Ectodermal cell (in vitro differentiated cells): ENCODE measurements at regions not wholly inside any gene's neighbourhood (a gene's known extent, or its start where the extent isn't known, plus 50 kb on each side); places are given as distances from the start of the nearest gene placed in this dataset.

Experiments
- H3K27ac ChIP-seq: 2 replicates; pipeline ENCODE4 v1.7.0; 2013; ENCODE audit warnings: mild to moderate bottlenecking, low read depth, low read length; ENCODE audit not compliant: insufficient read depth, poor library complexity, severe bottlenecking
- H3K27me3 ChIP-seq: 2 replicates; pipeline ENCODE4 v1.7.0; 2013; ENCODE audit warnings: mild to moderate bottlenecking, low read length; ENCODE audit not compliant: insufficient read depth, control insufficient read depth, poor library complexity, severe bottlenecking
- H3K36me3 ChIP-seq: one replicate; pipeline ENCODE4 v1.7.0; 2013; ENCODE audit warnings: low read length; ENCODE audit not compliant: control insufficient read depth, insufficient read depth
- H3K4me1 ChIP-seq: one replicate; pipeline ENCODE4 v1.7.0; 2013; ENCODE audit warnings: low read length; ENCODE audit not compliant: control insufficient read depth, insufficient read depth
- H3K4me3 ChIP-seq: 2 replicates; pipeline ENCODE4 v1.7.0; 2013; ENCODE audit warnings: low read depth, low read length, control low read depth; ENCODE audit not compliant: insufficient read depth
- H3K9me3 ChIP-seq: 2 replicates; pipeline ENCODE4 v1.7.0; 2013; ENCODE audit warnings: mild to moderate bottlenecking, low read length, moderate library complexity; ENCODE audit not compliant: control insufficient read depth
- WGBS, 2 experiments: methylation state at CpG; one replicate each; pipeline ENCODE4 v1.1.7; 2013; ENCODE audit warnings: missing lambda C conversion rate in 2 of 2; 5-methylcytosine and 5-hydroxymethylcytosine counted together

DNA sequence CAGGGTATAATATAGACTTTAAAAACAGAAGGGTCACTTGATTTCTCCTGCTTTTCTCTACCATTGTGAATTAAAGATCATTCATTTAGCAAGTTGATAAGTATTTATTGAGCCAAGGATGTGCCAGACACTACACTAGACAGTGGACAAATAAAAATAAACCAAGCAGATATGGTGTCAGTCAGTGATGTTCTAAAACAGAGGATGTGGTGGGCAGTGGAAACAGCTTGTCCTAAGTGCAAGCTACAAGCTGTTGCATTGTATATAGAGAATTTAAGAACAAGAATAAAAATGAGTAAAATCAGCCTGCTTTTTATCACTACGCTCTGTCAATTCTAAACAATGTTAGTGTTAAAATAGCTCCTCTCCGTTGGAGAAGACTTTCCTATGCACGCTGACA is 637.3 kb upstream of the GRM7 start:
- no peaks in the 10 kb centered on the region for H3K9me3 ChIP-seq
- 97 to 100% methylated on average over 2 to 3 of the region's 3 CpGs for WGBS, 2 experiments
- H3K4me1 ChIP-seq: no peaks in the 10 kb centered on the region
- no peak overlapping the region for H3K4me3 ChIP-seq
- H3K27ac ChIP-seq: no peak overlapping the region
- no peaks in the 10 kb centered on the region for H3K36me3 ChIP-seq
- H3K27me3 ChIP-seq: no peaks in the 10 kb centered on the region

DNA sequence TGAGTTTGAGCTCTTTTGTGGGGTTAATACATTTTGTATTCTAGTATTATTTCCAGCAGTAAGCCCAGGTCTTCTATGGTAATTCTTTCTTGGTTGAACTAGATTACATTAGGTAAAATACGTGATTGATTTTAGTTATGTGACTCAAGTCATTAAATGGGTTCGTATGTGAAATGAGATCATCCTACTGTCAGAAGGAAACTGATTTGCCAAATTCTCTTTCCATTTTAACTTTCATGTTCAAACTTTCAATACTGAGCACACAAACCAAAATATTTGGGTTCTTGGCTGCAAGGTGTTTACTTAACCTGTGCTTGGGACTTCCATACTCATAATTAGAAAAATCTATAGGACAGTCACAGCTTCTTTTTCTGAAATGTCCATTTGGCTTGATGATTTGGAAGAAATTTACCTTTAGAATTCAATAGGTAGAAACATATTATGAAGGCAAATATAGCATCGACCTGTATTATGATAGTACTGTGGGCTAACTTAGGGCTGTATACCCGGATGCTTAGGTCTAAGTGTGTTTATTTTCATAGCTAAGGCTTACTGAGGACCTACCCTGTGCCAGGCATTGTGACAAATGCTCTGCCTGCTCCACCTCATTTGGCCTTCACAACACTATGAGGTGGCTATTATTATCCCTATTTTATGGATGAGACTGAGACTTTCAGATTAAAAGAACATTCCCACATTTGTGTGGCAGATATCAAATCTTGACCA is 631.8 kb upstream of the GRM7 start:
- Histone ChIP-seq H3K27me3 (no peaks in the 10 kb centered on the region), H3K36me3 (no peaks in the 10 kb centered on the region), H3K9me3 (no peaks in the 10 kb centered on the region), H3K4me3 (no peak overlapping the region), H3K4me1 (no peaks in the 10 kb centered on the region), H3K27ac (no peak overlapping the region)
- WGBS, 2 experiments: 93 to 94% methylated on average over 4 of the region's 4 CpGs

DNA sequence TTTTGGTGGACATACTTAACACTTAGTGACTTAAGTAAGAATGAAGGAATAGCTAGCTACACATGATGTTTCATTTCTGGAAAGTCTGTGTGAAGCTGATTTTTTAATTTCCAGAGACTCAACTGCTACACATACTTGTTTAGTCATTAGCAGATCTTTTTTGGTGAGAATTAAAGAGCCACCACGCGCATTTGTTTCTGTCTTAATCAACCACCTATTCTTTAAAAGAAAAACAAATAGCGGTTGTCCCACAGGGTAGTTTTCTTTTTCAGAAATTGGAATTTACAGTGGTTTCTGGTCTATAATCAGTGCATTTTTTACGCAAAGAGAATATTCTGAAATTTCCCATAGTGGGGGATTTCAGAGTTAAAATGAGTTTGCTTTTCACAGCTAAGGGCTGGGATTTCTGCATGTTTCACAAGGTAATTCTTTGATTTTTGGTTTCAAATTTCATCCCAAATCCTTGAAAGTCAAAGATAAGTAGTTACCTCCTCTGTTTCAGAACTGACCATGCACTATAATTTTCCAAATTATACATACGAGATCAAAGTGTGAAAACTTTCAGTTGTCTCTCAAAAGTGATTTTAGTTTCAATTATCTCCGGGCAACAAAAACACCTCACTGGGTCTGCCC is 631.0 kb upstream of the GRM7 start:
- WGBS, 2 experiments: 86 to 88% methylated on average over 6 of the region's 6 CpGs
- Histone ChIP-seq H3K4me1 (no peaks in the 10 kb centered on the region), H3K27me3 (no peaks in the 10 kb centered on the region), H3K4me3 (no peak overlapping the region), H3K27ac (no peak overlapping the region), H3K9me3 (no peaks in the 10 kb centered on the region), H3K36me3 (no peaks in the 10 kb centered on the region)

DNA sequence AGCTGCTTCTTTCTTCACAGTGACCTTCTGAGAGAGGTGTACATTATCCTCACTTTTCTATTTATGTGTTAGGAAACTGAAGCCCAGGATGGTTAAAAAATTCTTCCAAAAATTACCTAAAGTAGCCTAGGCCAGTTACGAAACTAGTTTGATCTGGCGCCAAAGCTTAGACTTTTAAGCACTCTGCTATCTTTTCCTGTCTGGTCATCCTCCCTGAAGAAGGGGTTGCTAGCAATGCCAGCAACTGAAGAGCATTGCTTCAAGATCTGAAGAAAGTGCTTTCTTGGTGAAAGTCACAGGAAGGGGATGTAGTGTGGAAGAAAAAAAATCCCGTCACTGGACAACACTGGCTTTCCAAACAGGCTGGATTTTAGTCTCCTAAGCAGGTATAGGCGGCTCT is 618.8 kb upstream of the GRM7 start:
- no peak overlapping the region for H3K27ac ChIP-seq
- peaks cover 5% of the 10 kb centered on the region for H3K4me1 ChIP-seq
- H3K36me3 ChIP-seq: no peaks in the 10 kb centered on the region
- 95% methylated on average over 4 of the region's 4 CpGs for WGBS, 2 experiments
- no peaks in the 10 kb centered on the region for H3K27me3 ChIP-seq
- no peaks in the 10 kb centered on the region for H3K9me3 ChIP-seq
- H3K4me3 ChIP-seq: no peak overlapping the region

DNA sequence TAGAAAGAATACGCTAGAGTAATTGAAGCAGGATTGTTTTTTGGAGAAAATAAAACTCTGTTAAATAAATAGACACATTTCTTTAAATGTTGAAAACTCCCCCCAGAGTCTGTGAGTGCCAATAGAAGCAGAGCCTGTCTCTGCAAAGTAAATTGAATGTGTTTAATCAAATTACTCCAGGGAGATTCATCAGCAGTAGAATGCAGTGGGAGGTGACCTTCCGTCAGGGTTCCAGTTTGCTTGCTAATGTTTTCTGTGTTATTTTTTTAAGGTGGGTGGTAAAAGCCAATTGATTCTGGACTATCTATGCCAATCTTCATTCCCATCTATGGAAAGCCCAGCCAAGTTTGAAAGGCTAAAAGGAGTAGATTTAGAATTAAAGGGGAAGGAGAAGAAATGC is 612.4 kb upstream of the GRM7 start:
- H3K27ac ChIP-seq: no peak overlapping the region
- no peaks in the 10 kb centered on the region for H3K36me3 ChIP-seq
- H3K27me3 ChIP-seq: no peaks in the 10 kb centered on the region
- H3K4me1 ChIP-seq: no peaks in the 10 kb centered on the region
- no peaks in the 10 kb centered on the region for H3K9me3 ChIP-seq
- WGBS, 2 experiments: 0% methylated on average over 1 of the region's 2 CpGs
- H3K4me3 ChIP-seq: no peak overlapping the region

DNA sequence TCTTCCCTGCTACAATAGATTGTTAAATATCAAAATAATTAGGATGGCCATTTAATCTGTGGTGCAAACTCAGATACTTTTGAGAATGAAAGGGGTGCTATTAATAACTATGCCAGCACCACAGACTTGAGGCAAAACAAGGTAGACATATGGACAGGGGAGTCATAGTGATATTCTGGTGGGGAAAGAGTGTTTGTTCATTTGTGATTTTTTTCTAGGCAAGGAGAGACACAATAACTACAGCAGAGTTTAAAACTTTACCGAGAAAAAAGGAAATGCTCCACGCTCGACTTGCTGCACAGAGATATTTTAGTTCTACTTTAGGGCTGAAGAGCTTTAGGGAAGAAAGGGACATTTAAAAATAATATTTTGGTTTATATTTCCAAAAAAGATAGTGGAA is 611.2 kb upstream of the GRM7 start:
- H3K4me1 ChIP-seq: no peaks in the 10 kb centered on the region
- H3K9me3 ChIP-seq: no peaks in the 10 kb centered on the region
- WGBS, 2 experiments: 96 to 100% methylated on average over 3 of the region's 3 CpGs
- H3K27me3 ChIP-seq: no peaks in the 10 kb centered on the region
- no peak overlapping the region for H3K4me3 ChIP-seq
- H3K36me3 ChIP-seq: no peaks in the 10 kb centered on the region
- H3K27ac ChIP-seq: no peak overlapping the region

DNA sequence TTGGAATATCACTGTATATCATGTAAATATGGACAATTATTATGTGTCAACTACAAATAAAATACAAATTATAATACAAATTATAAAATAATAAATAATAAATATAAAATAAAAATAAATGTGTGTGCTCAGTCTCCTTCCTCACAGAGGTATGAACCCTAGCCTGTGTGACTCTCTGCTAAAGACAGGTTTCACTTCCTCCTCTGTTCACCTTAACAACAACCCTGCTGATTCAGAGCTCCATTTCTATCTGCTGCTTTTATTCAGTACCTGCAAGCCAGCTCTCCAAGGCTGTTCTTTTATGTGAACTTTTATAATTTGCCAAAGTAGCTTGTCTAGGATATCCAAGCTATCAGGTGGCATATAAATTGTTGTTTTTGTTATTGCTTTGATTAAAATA is 610.7 kb upstream of the GRM7 start:
- Histone ChIP-seq H3K9me3 (no peaks in the 10 kb centered on the region), H3K4me3 (no peak overlapping the region), H3K36me3 (no peaks in the 10 kb centered on the region), H3K27ac (no peak overlapping the region), H3K27me3 (no peaks in the 10 kb centered on the region), H3K4me1 (no peaks in the 10 kb centered on the region)

DNA sequence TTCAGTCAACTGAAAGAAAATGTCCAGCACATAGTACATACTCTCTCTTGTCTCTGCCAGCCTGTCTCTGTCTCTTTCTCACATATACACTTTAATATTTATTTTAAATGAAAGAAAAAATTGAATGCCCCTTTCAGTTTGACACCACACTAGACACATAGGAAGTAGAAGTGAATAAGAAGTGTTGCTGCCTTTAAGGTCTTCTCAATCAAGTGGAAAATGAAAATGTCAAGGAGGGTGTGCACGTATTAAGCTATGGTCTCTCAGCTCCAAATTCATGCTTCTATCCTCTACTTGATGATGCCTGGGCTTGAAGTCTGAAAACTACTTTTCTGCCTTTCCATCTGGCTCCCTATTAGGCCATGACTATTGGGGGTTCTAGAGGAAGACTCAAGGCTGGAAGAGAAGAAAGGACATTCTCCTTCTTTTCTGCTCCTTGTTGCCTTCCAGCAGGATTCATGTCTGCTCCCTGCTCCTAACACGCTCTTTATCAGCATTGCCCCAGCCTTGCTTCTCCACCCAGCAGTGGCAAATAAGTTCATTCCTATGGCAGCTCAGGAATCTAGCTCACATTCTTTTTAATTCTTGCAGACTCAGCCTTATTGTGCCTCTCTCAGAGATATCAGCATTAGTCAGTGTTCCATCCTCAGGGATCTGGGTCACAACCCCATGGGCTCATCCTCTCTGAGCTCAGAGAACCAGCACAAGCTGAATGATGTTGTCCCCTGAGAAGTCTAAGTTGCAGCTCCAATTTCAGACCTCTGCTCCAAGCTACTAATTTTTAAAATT is 609.1 kb upstream of the GRM7 start:
- Histone ChIP-seq H3K9me3 (no peaks in the 10 kb centered on the region), H3K27me3 (no peaks in the 10 kb centered on the region), H3K36me3 (no peaks in the 10 kb centered on the region), H3K27ac (no peak overlapping the region), H3K4me3 (no peak overlapping the region), H3K4me1 (no peaks in the 10 kb centered on the region)
- WGBS, 2 experiments: 91 to 95% methylated on average over 2 of the region's 2 CpGs

DNA sequence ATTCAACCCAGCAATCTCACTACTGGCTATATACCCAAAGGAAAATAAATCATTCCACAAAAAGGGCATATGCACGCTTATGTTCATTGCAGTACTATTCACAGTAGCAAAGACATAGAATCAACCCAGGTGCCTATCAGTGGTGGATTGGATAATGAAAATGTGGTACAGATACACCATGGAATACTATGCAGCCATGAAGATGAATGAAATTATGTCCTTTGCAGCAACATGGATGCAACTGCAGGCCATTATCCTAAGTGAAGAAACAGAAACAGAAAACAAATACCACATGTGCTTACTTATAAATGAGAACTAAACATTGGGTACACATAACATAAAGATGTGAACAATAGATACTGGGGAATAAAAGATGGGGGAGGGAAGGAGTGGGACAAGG is 606.4 kb upstream of the GRM7 start:
- 90 to 93% methylated on average over 1 of the region's 1 CpG for WGBS, 2 experiments
- no peaks in the 10 kb centered on the region for H3K36me3 ChIP-seq

DNA sequence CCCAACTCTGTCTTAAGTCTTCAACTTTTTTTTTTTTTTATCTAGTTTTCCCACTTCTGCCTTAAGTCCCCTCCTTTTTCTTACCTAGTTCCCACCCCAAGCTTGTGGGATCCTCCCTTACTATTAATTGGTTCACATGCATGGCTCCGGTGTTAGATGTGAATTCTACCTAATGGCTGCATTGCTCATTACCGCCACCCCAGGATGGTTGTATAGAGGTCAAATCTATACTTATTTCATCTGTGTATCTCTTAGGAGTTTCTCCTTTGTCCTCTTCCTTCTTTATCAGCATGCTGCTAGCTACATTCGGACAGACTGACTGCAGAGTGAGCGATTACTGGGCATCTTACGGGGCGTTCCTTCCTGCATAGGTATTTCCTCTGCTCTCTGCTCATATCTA is 605.7 kb upstream of the GRM7 start:
- no peaks in the 10 kb centered on the region for H3K27me3 ChIP-seq

More for the DNA sequence above, 606.4 kb upstream of the GRM7 start:
- no peak overlapping the region for H3K27ac ChIP-seq
- no peaks in the 10 kb centered on the region for H3K27me3 ChIP-seq
- no peaks in the 10 kb centered on the region for H3K9me3 ChIP-seq
- H3K4me3 ChIP-seq: no peak overlapping the region
- no peaks in the 10 kb centered on the region for H3K4me1 ChIP-seq

More for the DNA sequence above, 605.7 kb upstream of the GRM7 start:
- no peak overlapping the region for H3K27ac ChIP-seq
- H3K36me3 ChIP-seq: no peaks in the 10 kb centered on the region
- no peak overlapping the region for H3K4me3 ChIP-seq
- H3K9me3 ChIP-seq: no peaks in the 10 kb centered on the region
- no peaks in the 10 kb centered on the region for H3K4me1 ChIP-seq
- WGBS, 2 experiments: 95% methylated on average over 5 to 6 of the region's 6 CpGs
